ENCODE measurements at regions not wholly inside any gene's neighbourhood (a gene's known extent, or its start where the extent isn't known, plus 50 kb on each side); places are given as distances from the start of the nearest gene placed in this dataset.

GRCh38 chr2:64325477-64325851 is 128.5 kb upstream of the LGALSL start:
- H3K4me3 Mint-ChIP-seq, result peak overlapping the region; percentile 82
- Histone ChIP-seq H4K20me1 (ENCODE audit: control insufficient read depth, insufficient read depth, low read length, poor library complexity, severe bottlenecking) (no peaks in the 10 kb centered on the region), H3K27ac (ENCODE audit: low read length in 2 of 2) (peak overlapping the region in 1 of 2 donors; percentile 1), H3K36me3 (replicated peaks in 1 of 2; ENCODE audit: control extremely low read depth in 1 of 2, control insufficient read depth in 1 of 2, extremely low read depth in 1 of 2, insufficient read depth in 2 of 2, low read length in 1 of 2) (no peaks in the 10 kb centered on the region), H3K9me3 (ENCODE audit: control extremely low read depth in 1 of 3, control insufficient read depth in 2 of 3, insufficient read depth in 1 of 3, low read length in 2 of 3) (peaks cover 0 to 3% (median 0%) of the 10 kb centered on the region in 3 donors), H3K4me2 (replicated peaks; ENCODE audit: low read depth, low read length, poor library complexity, severe bottlenecking) (peak overlapping the region; percentile 41), H3K79me2 (ENCODE audit: control insufficient read depth, insufficient read depth, low read length) (no peaks in the 10 kb centered on the region), H3K4me3 (ENCODE audit: control extremely low read depth in 1 of 5, extremely low read depth in 1 of 5, insufficient read depth in 1 of 5, low read depth in 2 of 5, low read length in 4 of 5) (no peak overlapping the region), H3K27me3 (replicated peaks in 1 of 4; ENCODE audit: control extremely low read depth in 1 of 4, control insufficient read depth in 3 of 4, insufficient read depth in 4 of 4, low read length in 3 of 4) (no peaks in the 10 kb centered on the region), H2AFZ (ENCODE audit: insufficient read depth, low read depth, low read length, poor library complexity, severe bottlenecking) (no peak overlapping the region), H3K4me1 (ENCODE audit: control insufficient read depth in 2 of 2, insufficient read depth in 2 of 2, low read length in 2 of 2) (peaks cover 26 to 33% of the 10 kb centered on the region in 2 donors), H3K9ac (ENCODE audit: low read length) (no peak overlapping the region)
- peak overlapping the region; percentile 94 for H3K27ac Mint-ChIP-seq
- ATAC-seq (ENCODE audit: low read depth) (peak; percentile 31), DNase-seq (no peak)
- peaks cover 41% of the 10 kb centered on the region for H3K4me1 Mint-ChIP-seq
- peaks cover 2% of the 10 kb centered on the region for H3K9me3 Mint-ChIP-seq (ENCODE audit: insufficient read depth)
- TF ChIP-seq CTCF (IDR thresholded peaks at IDR 0.05), result no peak
- no peak for TF ChIP-seq EZH2 (IDR thresholded peaks at IDR 0.05; ENCODE audit: borderline replicate concordance, insufficient read depth, low read depth, low read length, poor library complexity, severe bottlenecking)
- ChIA-PET POLR2A (interaction anchor here (0.7 to 3.8 kb wide), 7 partner anchors 102 to 276 kb away, joined by 3 to 30 read pairs (median 5); partner anchors contain the start of gene AFTPH), CTCF (interaction anchor here (0.6 to 11.9 kb wide), 16 partner anchors 12 to 282 kb away, joined by 3 to 612 read pairs (median 9); partner anchors contain the start of gene AFTPH)
- peaks cover 5% of the 10 kb centered on the region for H3K27me3 Mint-ChIP-seq
- intact Hi-C loops (cut with micrococcal nuclease), result loop anchor here (5.0 kb wide), 4 partner anchors 63 to 633 kb away; no protein-coding TSS in a partner anchor

GRCh38 chr2:64325852-64326577 is 127.9 kb upstream of the LGALSL start:
- Histone ChIP-seq H3K36me3 (replicated peaks in 1 of 2; ENCODE audit: control extremely low read depth in 1 of 2, control insufficient read depth in 1 of 2, extremely low read depth in 1 of 2, insufficient read depth in 2 of 2, low read length in 1 of 2) (no peaks in the 10 kb centered on the region), H3K79me2 (ENCODE audit: control insufficient read depth, insufficient read depth, low read length) (no peaks in the 10 kb centered on the region), H3K27ac (ENCODE audit: low read length in 2 of 2) (peak overlapping the region; percentile 1 to 29), H2AFZ (ENCODE audit: insufficient read depth, low read depth, low read length, poor library complexity, severe bottlenecking) (peak overlapping the region; percentile 31), H3K4me2 (replicated peaks; ENCODE audit: low read depth, low read length, poor library complexity, severe bottlenecking) (peak overlapping the region; percentile 41), H3K4me1 (ENCODE audit: control insufficient read depth in 2 of 2, insufficient read depth in 2 of 2, low read length in 2 of 2) (peaks cover 26 to 37% of the 10 kb centered on the region in 2 donors), H4K20me1 (ENCODE audit: control insufficient read depth, insufficient read depth, low read length, poor library complexity, severe bottlenecking) (no peaks in the 10 kb centered on the region), H3K9ac (ENCODE audit: low read length) (no peak overlapping the region), H3K4me3 (ENCODE audit: control extremely low read depth in 1 of 5, extremely low read depth in 1 of 5, insufficient read depth in 1 of 5, low read depth in 2 of 5, low read length in 4 of 5) (no peak overlapping the region), H3K27me3 (replicated peaks in 1 of 4; ENCODE audit: control extremely low read depth in 1 of 4, control insufficient read depth in 3 of 4, insufficient read depth in 4 of 4, low read length in 3 of 4) (no peaks in the 10 kb centered on the region), H3K9me3 (ENCODE audit: control extremely low read depth in 1 of 3, control insufficient read depth in 2 of 3, insufficient read depth in 1 of 3, low read length in 2 of 3) (peaks cover 0 to 3% (median 0%) of the 10 kb centered on the region in 3 donors)
- DNase-seq (peak; percentile 67), ATAC-seq (ENCODE audit: low read depth) (peak; percentile 79)
- peaks cover 5% of the 10 kb centered on the region for H3K27me3 Mint-ChIP-seq
- H3K9me3 Mint-ChIP-seq (ENCODE audit: insufficient read depth), result no peaks in the 10 kb centered on the region
- peak overlapping the region; percentile 82 for H3K4me3 Mint-ChIP-seq
- peak overlapping the region; percentile 94 for H3K27ac Mint-ChIP-seq
- CTCF ChIA-PET, result interaction anchor here (0.6 to 11.9 kb wide), 28 partner anchors 13 to 633 kb away, joined by 3 to 612 read pairs (median 6); partner anchors contain the start of gene AFTPH
- 69% methylated on average over 7 of the region's 8 CpGs for WGBS (ENCODE audit: insufficient coverage)
- TF ChIP-seq EZH2 (IDR thresholded peaks at IDR 0.05; ENCODE audit: borderline replicate concordance, insufficient read depth, low read depth, low read length, poor library complexity, severe bottlenecking) (no peak), CTCF (IDR thresholded peaks at IDR 0.05) (no peak)
- intact Hi-C loops (cut with micrococcal nuclease), result loop anchor here (1.0 to 5.0 kb wide), 6 partner anchors 64 to 634 kb away; no protein-coding TSS in a partner anchor
- H3K4me1 Mint-ChIP-seq, result peaks cover 44% of the 10 kb centered on the region
- POLR2A ChIA-PET, result interaction anchor here (0.6 to 3.8 kb wide), 8 partner anchors 102 to 927 kb away, joined by 3 to 30 read pairs (median 4); partner anchors contain the start of gene AFTPH

Measured in B cell (primary cell).